HG03097 (cell line): ENCODE measurements at regions not wholly inside any gene's neighbourhood (a gene's known extent, or its start where the extent isn't known, plus 50 kb on each side); places are given as distances from the start of the nearest gene placed in this dataset.
A peak's percentile ranks its signal among the peaks of the same experiment; 100 is the strongest.
"Not testable (repeated sequence)": the region's sequence is repeated elsewhere in the genome, so short reads cannot be mapped to it uniquely, and the experiment has no call there.

Source experiments
- ATAC-seq: cut with Tn5 transposase; IDR thresholded peaks from one replicate; pipeline ENCODE4 v1.9.1; 2021; ENCODE audit not compliant: unreplicated experiment, low FRiP score

DNA sequence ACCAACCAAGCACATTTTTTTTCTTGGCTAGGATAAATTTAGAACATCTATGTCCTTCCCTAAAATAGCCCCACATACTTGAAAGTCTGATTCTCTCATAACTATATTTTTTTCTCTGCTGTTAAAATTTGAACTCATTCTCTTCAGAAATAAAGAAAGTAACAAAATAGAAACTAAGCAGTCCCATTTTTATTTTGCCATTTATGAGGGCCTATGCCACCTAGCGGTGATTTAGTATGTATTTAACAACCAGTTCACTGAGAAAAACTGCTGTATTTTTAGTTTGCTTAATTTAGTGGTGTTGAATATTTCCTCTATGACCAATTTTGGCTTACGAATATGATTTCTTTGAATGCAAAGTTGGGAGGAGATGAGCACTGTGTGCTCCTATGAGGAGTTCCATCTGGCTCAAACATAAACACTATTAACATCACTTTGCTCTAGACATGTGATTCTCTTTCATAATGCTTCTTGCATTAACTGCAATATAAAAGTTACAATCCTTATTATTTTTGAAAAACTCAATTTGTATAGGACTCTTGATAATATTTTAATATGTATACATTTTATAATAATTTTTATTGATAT is 116.6 kb downstream of the SYT15B start:
- ATAC-seq = not testable (repeated sequence)

DNA sequence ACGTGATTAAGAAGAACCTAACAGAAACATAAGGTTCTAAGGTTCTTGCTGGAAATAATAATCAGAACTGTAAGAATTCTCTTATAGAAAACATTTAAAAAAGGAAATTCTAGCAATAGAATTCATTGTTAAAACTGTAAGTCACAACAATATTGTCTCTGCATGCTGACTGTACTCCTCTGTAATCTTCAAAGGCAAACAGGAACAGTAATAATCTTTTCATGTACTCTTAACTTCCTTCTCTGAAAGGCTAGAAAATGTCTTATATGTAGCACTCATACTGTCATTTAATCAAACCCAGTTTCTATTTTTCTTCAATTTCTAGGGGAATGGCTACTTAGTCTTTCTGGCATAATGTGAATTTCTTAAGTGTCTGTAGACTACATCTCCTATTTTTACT is 103.5 kb upstream of the AGAP9 start:
- ATAC-seq = not testable (repeated sequence)

DNA sequence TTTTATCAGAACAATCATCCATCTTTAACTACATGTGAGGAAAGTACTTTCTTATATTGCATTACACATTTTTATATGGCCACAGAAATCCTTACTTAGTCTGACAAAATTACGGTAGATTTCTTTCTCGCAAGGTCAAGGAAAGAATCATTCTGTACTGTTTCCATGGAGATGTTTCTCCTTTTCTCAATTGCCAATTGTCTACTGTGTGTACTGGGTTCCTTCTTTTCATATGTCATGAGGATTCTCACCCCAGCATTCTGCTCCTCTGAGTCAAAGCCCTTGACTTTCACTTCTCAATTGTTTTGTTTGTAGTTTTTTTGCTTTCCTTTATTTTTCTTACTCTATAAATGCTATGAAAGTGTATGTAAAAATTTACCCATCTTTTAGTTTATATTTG is 99.3 kb upstream of the AGAP9 start:
- not testable (repeated sequence) for ATAC-seq

DNA sequence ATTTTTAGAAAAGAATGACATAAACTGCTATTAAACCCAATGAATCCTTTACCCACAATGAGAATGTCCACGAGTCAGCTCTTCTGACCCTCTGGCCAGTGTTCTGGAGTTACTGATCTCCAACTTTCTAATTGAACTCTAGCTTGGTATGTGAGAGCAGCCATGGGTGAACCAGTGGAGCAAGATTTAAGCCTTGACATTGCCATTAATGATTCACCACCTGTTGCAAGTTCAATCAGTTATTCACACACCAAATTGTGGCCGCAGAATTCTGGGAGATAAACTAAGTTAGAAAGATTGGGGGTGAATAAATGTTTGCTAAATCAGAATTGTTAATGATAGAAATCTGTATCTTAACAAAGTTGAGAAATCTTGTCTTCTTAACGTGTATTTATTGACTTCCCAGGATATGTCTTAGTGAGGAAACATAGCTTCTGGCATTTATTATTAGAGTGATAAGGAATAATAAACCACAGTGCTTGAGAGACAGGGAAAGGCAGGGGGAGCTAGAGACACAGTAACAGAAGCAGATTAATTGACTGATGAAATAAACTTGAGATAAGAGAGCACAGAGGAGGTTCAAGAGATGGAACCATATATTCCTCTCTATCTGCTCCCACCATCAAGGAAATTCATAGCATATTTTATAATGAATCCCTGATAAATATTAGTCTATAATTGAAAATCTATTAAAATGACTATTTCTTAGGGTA is 96.0 kb upstream of the AGAP9 start:
- ATAC-seq = not testable (repeated sequence)

DNA sequence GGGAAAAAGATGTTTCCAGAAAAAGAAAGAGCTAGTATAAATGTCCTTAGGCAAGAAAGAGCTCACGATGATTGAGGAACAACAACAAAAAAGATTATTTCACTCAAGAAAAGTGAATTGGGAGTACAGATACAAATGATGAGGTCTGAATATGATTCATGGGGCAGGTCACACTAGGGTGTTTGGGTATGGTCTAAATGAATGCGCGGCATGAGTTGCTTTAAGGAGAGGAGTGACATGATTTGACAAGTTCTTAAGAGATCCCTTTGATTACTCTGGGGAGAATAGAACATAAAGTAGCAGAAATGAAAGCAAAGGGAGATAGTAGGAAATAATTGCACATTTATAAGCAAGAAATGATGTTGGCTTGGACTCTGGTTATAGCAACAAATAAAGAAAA is 85.9 kb upstream of the AGAP9 start:
- not testable (repeated sequence) for ATAC-seq

DNA sequence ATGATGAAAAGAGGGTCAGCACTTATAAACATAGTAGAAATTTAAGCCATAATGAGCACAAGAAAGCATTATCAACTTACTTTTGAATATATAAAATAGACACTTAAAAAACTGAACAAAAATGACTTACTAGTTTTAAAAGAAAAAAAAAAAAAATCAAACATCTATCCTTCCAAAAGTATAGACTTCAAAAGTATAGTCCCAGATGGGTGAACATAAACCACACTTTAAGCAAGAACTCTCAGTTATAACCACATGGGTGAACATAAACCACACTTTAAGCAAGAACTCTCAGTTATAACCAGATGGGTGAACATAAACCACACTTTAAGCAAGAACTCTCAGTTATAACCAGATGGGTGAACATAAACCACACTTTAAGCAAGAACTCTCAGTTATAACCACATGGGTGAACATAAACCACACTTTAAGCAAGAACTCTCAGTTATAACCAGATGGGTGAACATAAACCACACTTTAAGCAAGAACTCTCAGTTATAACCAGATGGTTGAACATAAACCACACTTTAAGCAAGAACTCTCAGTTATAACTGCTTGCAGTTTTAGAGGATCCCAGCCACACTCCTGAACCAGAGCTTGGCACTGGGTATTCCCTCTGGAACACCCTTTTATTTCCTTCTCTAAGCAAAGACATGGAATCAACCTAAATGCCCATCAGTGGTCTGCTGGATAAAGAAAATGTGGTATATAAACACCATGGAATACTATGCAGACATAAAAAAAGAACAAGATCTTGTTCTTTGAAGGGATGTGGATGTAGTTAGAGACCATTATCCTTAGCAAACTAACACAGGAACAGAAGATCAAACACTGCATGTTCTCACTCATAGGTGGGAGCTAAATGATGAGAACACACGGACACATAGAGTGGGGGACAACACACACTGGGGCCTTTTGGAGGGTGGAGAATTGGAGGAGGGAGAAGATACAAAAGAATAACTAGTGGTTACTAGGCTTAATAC is 82.6 kb upstream of the AGAP9 start:
- not testable (repeated sequence) for ATAC-seq

DNA sequence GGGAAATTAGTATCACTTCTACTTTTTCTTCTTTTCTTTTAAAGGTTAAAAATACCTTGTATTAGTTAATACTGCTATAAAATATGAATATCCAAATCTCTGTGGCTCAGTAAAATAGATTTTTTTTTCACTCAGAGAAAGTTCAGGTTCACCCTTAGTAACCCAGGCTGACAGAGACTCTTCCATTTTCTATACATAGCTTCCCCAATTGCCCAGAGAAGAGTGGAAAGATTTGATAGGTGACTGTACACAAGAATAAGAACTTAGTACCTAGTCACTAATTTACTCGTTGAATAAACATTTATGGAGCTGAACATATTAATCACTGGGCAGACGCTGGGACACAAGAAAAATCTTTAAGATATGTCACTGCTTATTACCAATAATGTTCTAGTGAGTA is 77.2 kb upstream of the AGAP9 start:
- ATAC-seq = not testable (repeated sequence)

DNA sequence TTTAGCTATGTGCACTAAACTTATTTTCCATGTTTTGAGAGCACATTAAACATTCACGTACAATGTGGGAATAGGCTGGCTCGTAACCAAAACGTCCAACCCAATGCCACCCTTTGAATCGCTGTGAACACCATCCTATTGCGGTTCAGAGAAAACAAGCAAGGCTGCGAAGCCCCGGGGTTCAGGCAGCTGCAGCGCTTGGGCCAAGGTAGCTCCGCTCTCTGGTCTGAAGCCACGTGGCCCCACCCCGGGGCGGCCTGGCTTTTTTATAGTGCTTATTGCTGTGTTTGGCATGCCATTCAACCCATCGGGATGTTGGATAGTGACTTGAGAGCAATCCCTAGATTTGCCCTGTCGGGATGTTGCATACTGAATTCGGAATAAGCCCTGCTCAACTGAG is 76.7 kb upstream of the AGAP9 start:
- ATAC-seq = not testable (repeated sequence)

DNA sequence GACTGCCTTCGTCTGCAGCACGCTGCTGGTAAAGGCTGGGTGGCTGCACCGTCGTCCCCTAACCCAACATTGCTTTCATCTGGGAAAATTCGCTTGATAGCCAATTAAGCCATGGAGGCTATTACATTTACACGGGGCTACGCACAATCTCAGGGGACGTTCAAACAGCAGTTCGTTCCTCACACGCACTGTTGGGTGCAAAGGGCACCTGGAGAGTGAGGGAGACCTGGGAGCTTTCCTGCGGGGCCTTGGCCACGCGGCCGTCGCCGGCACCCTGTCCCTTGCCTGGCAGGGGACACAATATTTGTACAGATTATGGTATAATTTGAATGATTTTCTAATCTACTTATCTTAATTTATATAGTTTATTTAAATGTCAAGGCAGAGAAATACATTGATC is 76.2 kb upstream of the AGAP9 start:
- ATAC-seq = not testable (repeated sequence)

DNA sequence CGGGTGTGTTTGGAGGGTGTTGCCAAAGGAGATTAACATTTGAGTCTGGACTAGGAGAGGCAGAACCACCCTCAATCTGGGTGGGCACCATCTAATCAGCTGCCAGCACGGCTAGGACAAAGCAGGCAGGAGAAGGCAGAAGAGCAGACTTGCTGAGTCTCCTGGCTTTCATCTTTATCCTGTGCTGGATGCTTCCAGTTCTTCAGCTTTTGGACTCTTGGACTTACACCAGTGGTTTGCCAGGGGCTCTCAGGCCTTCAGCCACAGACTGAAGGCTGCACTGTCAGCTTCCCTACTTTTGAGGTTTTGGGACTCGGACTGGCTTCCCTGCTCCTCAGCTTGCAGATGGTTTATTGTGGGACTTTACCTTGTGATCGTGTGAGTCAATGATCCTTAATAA is 70.4 kb upstream of the AGAP9 start:
- not testable (repeated sequence) for ATAC-seq

DNA sequence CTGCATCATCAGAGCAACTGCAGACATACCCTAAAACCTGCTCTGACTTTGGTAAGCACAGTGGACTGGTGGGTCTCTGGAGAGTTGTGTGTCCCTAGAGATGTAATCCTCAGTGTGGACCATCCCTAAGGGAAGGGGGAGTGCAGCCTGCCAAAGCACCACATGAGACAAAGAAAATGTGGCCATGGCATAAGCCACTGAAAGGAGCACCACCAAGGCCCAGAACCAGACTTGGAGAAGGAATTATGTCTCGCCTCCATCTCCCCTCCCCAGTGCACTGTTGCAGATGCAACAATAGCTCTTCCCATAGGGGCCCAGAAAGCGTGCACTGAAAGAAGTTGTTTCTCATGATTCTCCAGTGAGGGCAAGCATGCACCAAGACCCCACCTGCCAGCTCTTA is 69.7 kb upstream of the AGAP9 start:
- not testable (repeated sequence) for ATAC-seq

DNA sequence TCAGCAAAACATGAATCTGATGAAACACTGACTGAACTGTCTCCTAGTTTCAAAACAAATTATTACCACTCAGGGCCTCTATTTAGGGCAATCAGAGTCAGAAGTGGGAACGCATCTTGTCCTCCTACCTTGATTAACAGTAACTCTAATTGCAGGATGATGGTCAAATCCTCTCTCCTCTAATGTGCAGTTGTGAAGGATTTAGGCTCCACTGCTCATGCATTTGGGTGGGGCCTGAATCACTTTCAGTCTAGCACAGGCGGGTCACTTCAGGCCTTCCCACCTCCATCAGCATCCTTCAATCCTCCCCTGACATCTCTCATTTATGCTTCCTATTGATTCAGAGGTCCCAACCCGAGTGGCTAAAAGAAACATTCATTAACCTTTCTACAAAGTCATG is 67.5 kb upstream of the AGAP9 start:
- not testable (repeated sequence) for ATAC-seq

DNA sequence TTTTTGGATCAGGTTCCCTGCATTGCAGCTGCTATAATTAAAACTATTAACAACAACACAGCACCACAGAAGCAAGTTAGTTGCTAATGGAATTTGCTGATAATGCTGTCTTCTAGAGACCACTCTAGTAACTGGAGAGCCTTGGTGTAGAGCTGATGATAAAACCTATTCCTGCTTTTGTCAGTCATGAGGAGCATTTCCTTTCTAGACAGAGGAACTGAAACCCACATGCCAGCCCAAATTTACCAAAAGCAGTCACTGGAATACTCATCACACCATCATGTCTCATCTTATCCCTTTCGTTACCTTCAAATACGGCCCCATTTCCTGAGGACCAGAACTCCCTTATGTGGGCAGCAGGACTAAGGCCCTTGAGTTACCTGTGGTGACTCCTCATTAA is 67.1 kb upstream of the AGAP9 start:
- ATAC-seq = peak; percentile 66

DNA sequence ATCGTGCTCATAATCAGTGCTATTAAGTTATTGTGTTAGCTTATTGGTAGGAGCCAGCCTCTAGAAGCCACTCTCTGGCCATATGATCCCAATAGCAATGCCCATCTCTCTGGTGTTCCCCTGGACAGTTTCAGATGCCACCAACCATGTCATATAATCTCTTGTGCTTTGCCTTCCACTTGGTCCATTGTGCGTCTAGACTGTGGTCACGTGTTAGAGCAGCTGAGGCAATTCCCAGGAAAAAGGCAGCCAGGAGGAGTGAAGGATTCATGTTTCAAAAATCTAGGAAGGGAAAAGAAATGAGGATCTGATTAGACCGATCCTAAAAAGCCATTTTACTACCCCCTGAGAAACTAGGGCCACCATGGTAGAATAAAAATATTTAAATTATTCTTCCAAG is 58.6 kb upstream of the AGAP9 start:
- not testable (repeated sequence) for ATAC-seq

DNA sequence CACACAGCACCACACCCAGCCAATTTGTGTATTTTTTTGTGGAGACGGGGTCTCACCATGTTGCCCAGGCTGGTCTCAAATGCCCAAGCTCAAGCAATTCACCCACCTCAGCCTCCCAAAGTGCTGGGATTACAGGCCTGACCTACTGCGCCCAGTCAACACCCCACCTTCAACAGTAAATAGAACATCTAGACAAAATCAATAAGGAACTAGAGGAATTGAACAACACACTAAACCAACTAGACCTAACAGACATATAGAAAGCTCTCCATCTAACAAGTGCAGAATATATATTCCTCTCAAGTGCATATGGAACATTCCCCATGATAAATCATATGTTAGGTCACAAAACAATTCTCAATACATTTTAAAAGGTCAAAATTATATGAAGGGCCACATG is 56.6 kb upstream of the AGAP9 start:
- ATAC-seq = not testable (repeated sequence)

DNA sequence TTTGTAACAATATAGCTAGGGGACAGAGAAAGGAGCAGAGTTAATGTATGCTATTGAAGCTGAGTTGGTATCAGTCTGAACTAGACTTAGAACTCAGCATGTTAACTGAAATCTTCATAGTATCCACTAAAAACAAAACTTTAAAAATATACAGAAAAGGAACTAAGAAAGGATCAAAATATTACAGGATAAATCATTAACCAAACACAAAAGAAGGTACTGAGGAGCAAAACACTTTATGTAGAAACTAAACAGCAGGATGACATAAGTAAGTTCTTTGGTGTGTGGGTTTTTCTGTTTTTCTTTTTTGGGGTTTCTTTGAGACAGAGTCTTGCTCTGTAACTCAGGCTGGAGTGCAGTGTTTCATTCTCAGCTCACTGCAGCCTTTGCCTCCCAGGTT is 55.1 kb upstream of the AGAP9 start:
- peak; percentile 90 for ATAC-seq
